Activated T-helper 17 cell treated with anti-CD3 and anti-CD28 coated beads, Interleukin-2, amount 50 U/mL, for 72 hours (primary cell): ENCODE measurements at regions not wholly inside any gene's neighbourhood (a gene's known extent, or its start where the extent isn't known, plus 50 kb on each side); places are given as distances from the start of the nearest gene placed in this dataset.
A peak's percentile ranks its signal among the peaks of the same experiment; 100 is the strongest.

Experiments used
- ATAC-seq: fragments of 150-1000 bp; cut with Tn5 transposase; replicated peaks from 2 replicates; pipeline ENCODE4 v1.10.0; 2021; ENCODE audit warnings: mild to moderate bottlenecking, moderate library complexity
- H3K27ac Mint-ChIP-seq: one replicate; pipeline ENCODE4 v1.8.0; 2022; ENCODE audit warnings: mixed read lengths
- H3K27me3 Mint-ChIP-seq: one replicate; pipeline ENCODE4 v1.8.0; 2022; ENCODE audit warnings: mixed read lengths
- H3K36me3 Mint-ChIP-seq: one replicate; pipeline ENCODE4 v1.8.0; 2022; ENCODE audit warnings: low read depth, mild to moderate bottlenecking, mixed read lengths
- H3K4me1 Mint-ChIP-seq: one replicate; pipeline ENCODE4 v1.8.0; 2022; ENCODE audit warnings: mixed read lengths
- H3K4me3 Mint-ChIP-seq: one replicate; pipeline ENCODE4 v1.8.0; 2022; ENCODE audit warnings: mild to moderate bottlenecking, mixed read lengths
- H3K9me3 Mint-ChIP-seq: one replicate; pipeline ENCODE4 v1.8.0; 2022; ENCODE audit warnings: mixed read lengths

GRCh38 chr13:58048670-58049069, 417.1 kb downstream of the PCDH17 start:
- no peaks in the 10 kb centered on the region for H3K27me3 Mint-ChIP-seq

GRCh38 chr13:58051396-58051795, 419.9 kb downstream of the PCDH17 start:
- Mint-ChIP-seq H3K27me3 (no peaks in the 10 kb centered on the region), H3K27ac (no peak overlapping the region), H3K4me1 (no peaks in the 10 kb centered on the region), H3K36me3 (no peaks in the 10 kb centered on the region), H3K9me3 (peaks cover 2% of the 10 kb centered on the region), H3K4me3 (no peak overlapping the region)
- ATAC-seq: no peak

More at GRCh38 chr13:58048670-58049069, 417.1 kb downstream of the PCDH17 start:
- Mint-ChIP-seq H3K27ac (no peak overlapping the region), H3K4me1 (no peaks in the 10 kb centered on the region), H3K4me3 (no peak overlapping the region), H3K9me3 (no peaks in the 10 kb centered on the region), H3K36me3 (no peaks in the 10 kb centered on the region)
- no peak for ATAC-seq

- no peak overlapping the region for H3K27ac Mint-ChIP-seq
- no peaks in the 10 kb centered on the region for H3K36me3 Mint-ChIP-seq
- ATAC-seq: no peak
- H3K4me1 Mint-ChIP-seq: no peaks in the 10 kb centered on the region
- H3K27me3 Mint-ChIP-seq: no peaks in the 10 kb centered on the region
- H3K9me3 Mint-ChIP-seq: peaks cover 4% of the 10 kb centered on the region
- no peak overlapping the region for H3K4me3 Mint-ChIP-seq
Measured at GRCh38 chr13:58051807-58052375, 420.3 kb downstream of the PCDH17 start.

GRCh38 chr13:58056426-58056825, 424.9 kb downstream of the PCDH17 start:
- H3K4me1 Mint-ChIP-seq: no peaks in the 10 kb centered on the region
- no peaks in the 10 kb centered on the region for H3K36me3 Mint-ChIP-seq
- no peak for ATAC-seq
- H3K27ac Mint-ChIP-seq: no peak overlapping the region
- H3K9me3 Mint-ChIP-seq: peaks cover 4% of the 10 kb centered on the region
- no peaks in the 10 kb centered on the region for H3K27me3 Mint-ChIP-seq
- H3K4me3 Mint-ChIP-seq: no peak overlapping the region

- ATAC-seq: no peak
- Mint-ChIP-seq H3K36me3 (no peaks in the 10 kb centered on the region), H3K4me1 (no peaks in the 10 kb centered on the region), H3K27ac (no peak overlapping the region), H3K27me3 (no peaks in the 10 kb centered on the region), H3K9me3 (peaks cover 4% of the 10 kb centered on the region), H3K4me3 (no peak overlapping the region)
Measured at GRCh38 chr13:58059624-58060023, 428.1 kb downstream of the PCDH17 start.

GRCh38 chr13:58080806-58081205, 449.3 kb downstream of the PCDH17 start:
- H3K9me3 Mint-ChIP-seq: peaks cover 4% of the 10 kb centered on the region
- no peaks in the 10 kb centered on the region for H3K4me1 Mint-ChIP-seq
- no peak for ATAC-seq
- H3K27ac Mint-ChIP-seq: no peak overlapping the region
- H3K4me3 Mint-ChIP-seq: no peak overlapping the region
- no peaks in the 10 kb centered on the region for H3K27me3 Mint-ChIP-seq
- no peaks in the 10 kb centered on the region for H3K36me3 Mint-ChIP-seq

GRCh38 chr13:58081301-58081820, 449.8 kb downstream of the PCDH17 start:
- H3K4me3 Mint-ChIP-seq: no peak overlapping the region
- no peaks in the 10 kb centered on the region for H3K27me3 Mint-ChIP-seq
- no peaks in the 10 kb centered on the region for H3K36me3 Mint-ChIP-seq
- no peaks in the 10 kb centered on the region for H3K4me1 Mint-ChIP-seq
- peaks cover 4% of the 10 kb centered on the region for H3K9me3 Mint-ChIP-seq
- no peak for ATAC-seq
- no peak overlapping the region for H3K27ac Mint-ChIP-seq

GRCh38 chr13:58083064-58083463, 451.5 kb downstream of the PCDH17 start:
- Mint-ChIP-seq H3K4me3 (no peak overlapping the region), H3K27ac (no peak overlapping the region), H3K4me1 (no peaks in the 10 kb centered on the region), H3K9me3 (peaks cover 4% of the 10 kb centered on the region), H3K36me3 (no peaks in the 10 kb centered on the region), H3K27me3 (no peaks in the 10 kb centered on the region)
- ATAC-seq: no peak

- no peaks in the 10 kb centered on the region for H3K9me3 Mint-ChIP-seq
- ATAC-seq: no peak
- no peaks in the 10 kb centered on the region for H3K4me1 Mint-ChIP-seq
- H3K36me3 Mint-ChIP-seq: no peaks in the 10 kb centered on the region
- H3K27ac Mint-ChIP-seq: no peak overlapping the region
- no peaks in the 10 kb centered on the region for H3K27me3 Mint-ChIP-seq
- H3K4me3 Mint-ChIP-seq: no peak overlapping the region
Measured at GRCh38 chr13:58085274-58085673, 453.7 kb downstream of the PCDH17 start.

- ATAC-seq: peak; percentile 44
- H3K27ac Mint-ChIP-seq: no peak overlapping the region
- no peaks in the 10 kb centered on the region for H3K9me3 Mint-ChIP-seq
- H3K4me3 Mint-ChIP-seq: no peak overlapping the region
- H3K36me3 Mint-ChIP-seq: no peaks in the 10 kb centered on the region
- H3K4me1 Mint-ChIP-seq: no peaks in the 10 kb centered on the region
- no peaks in the 10 kb centered on the region for H3K27me3 Mint-ChIP-seq
Measured at GRCh38 chr13:58085819-58086218, 454.3 kb downstream of the PCDH17 start.

- Mint-ChIP-seq H3K27ac (no peak overlapping the region), H3K4me1 (no peaks in the 10 kb centered on the region), H3K4me3 (no peak overlapping the region), H3K27me3 (no peaks in the 10 kb centered on the region), H3K36me3 (no peaks in the 10 kb centered on the region), H3K9me3 (no peaks in the 10 kb centered on the region)
- ATAC-seq: no peak
Measured at GRCh38 chr13:58087566-58087965, 456.0 kb downstream of the PCDH17 start.

GRCh38 chr13:58093394-58093793, 461.9 kb downstream of the PCDH17 start:
- Mint-ChIP-seq H3K9me3 (peaks cover 7% of the 10 kb centered on the region), H3K36me3 (no peaks in the 10 kb centered on the region), H3K27me3 (no peaks in the 10 kb centered on the region), H3K4me3 (no peak overlapping the region), H3K27ac (no peak overlapping the region), H3K4me1 (no peaks in the 10 kb centered on the region)
- ATAC-seq: no peak

GRCh38 chr13:58097831-58098230, 466.3 kb downstream of the PCDH17 start:
- no peak for ATAC-seq
- H3K36me3 Mint-ChIP-seq: no peaks in the 10 kb centered on the region

GRCh38 chr13:58119351-58119750, 487.8 kb downstream of the PCDH17 start:
- Mint-ChIP-seq H3K9me3 (peaks cover 15% of the 10 kb centered on the region), H3K27ac (no peak overlapping the region), H3K27me3 (no peaks in the 10 kb centered on the region), H3K4me1 (no peaks in the 10 kb centered on the region), H3K4me3 (no peak overlapping the region), H3K36me3 (no peaks in the 10 kb centered on the region)
- ATAC-seq: no peak

More at GRCh38 chr13:58097831-58098230, 466.3 kb downstream of the PCDH17 start:
- Mint-ChIP-seq H3K4me3 (no peak overlapping the region), H3K27ac (no peak overlapping the region), H3K9me3 (peaks cover 8% of the 10 kb centered on the region), H3K27me3 (no peaks in the 10 kb centered on the region), H3K4me1 (no peaks in the 10 kb centered on the region)

GRCh38 chr13:58119804-58120203, 488.3 kb downstream of the PCDH17 start:
- no peak overlapping the region for H3K4me3 Mint-ChIP-seq
- H3K36me3 Mint-ChIP-seq: no peaks in the 10 kb centered on the region
- ATAC-seq: no peak
- H3K9me3 Mint-ChIP-seq: peaks cover 15% of the 10 kb centered on the region
- H3K27ac Mint-ChIP-seq: no peak overlapping the region
- H3K27me3 Mint-ChIP-seq: no peaks in the 10 kb centered on the region
- no peaks in the 10 kb centered on the region for H3K4me1 Mint-ChIP-seq

GRCh38 chr13:58126496-58126895, 495.0 kb downstream of the PCDH17 start:
- H3K4me1 Mint-ChIP-seq: no peaks in the 10 kb centered on the region
- no peaks in the 10 kb centered on the region for H3K27me3 Mint-ChIP-seq
- no peak overlapping the region for H3K4me3 Mint-ChIP-seq
- H3K27ac Mint-ChIP-seq: no peak overlapping the region
- no peak for ATAC-seq
- H3K36me3 Mint-ChIP-seq: no peaks in the 10 kb centered on the region
- peaks cover 19% of the 10 kb centered on the region for H3K9me3 Mint-ChIP-seq
